ENCODE measurements at regions not wholly inside any gene's neighbourhood (a gene's known extent, or its start where the extent isn't known, plus 50 kb on each side); places are given as distances from the start of the nearest gene placed in this dataset.

DNA sequence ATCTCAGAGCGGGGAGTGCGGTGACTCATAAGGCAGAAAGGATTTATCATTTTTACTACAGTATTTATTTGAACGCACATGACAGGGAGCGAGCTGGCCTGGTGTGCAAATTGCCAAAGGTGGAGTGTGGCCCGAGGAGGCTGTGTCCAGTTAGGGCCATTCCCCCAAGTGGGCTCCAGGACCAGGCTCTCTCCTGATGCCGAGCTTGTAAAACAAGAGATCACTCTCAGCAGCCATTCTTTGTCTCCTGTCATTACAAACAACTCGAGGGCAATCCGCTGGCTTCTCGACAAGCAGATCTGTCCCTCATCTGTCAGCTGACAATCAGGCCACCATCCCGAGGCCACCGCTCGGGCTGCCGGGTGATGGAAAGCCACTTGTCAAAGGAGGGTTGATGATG is 418.9 kb downstream of the ZNF536 start:
- H3K4me1 Mint-ChIP-seq: peaks cover 27% of the 10 kb centered on the region
- H4K20me1 ChIP-seq (ENCODE audit: insufficient read depth, low read length): no peaks in the 10 kb centered on the region
- peak overlapping the region in 1 of 7 donors; percentile 13 for H3K27ac Mint-ChIP-seq
- no peak overlapping the region for H2AFZ ChIP-seq (ENCODE audit: insufficient read depth, low read depth, low read length, poor library complexity, severe bottlenecking)
- H3K4me1 ChIP-seq (ENCODE audit: control insufficient read depth in 1 of 2, insufficient read depth in 2 of 2, low read length in 2 of 2): peaks cover 19 to 21% of the 10 kb centered on the region in 2 donors
- WGBS (ENCODE audit: insufficient coverage): 100% methylated on average over 4 of the region's 13 CpGs
- peaks cover 0 to 3% of the 10 kb centered on the region in 2 donors for H3K36me3 Mint-ChIP-seq
- H3K27me3 Mint-ChIP-seq (ENCODE audit: low read depth in 3 of 3): peaks cover 3 to 8% (median 4%) of the 10 kb centered on the region in 3 donors
- TF ChIP-seq, protein P1, sequence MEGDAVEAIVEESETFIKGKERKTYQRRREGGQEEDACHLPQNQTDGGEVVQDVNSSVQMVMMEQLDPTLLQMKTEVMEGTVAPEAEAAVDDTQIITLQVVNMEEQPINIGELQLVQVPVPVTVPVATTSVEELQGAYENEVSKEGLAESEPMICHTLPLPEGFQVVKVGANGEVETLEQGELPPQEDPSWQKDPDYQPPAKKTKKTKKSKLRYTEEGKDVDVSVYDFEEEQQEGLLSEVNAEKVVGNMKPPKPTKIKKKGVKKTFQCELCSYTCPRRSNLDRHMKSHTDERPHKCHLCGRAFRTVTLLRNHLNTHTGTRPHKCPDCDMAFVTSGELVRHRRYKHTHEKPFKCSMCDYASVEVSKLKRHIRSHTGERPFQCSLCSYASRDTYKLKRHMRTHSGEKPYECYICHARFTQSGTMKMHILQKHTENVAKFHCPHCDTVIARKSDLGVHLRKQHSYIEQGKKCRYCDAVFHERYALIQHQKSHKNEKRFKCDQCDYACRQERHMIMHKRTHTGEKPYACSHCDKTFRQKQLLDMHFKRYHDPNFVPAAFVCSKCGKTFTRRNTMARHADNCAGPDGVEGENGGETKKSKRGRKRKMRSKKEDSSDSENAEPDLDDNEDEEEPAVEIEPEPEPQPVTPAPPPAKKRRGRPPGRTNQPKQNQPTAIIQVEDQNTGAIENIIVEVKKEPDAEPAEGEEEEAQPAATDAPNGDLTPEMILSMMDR (IDR thresholded peaks at IDR 0.05): no peak
- H3K9ac ChIP-seq (ENCODE audit: insufficient read depth, low read length, poor library complexity, severe bottlenecking): no peak overlapping the region
- no peaks in the 10 kb centered on the region for H3K27me3 ChIP-seq (ENCODE audit: control insufficient read depth in 2 of 2, insufficient read depth in 2 of 2, low read length in 2 of 2)
- no peak overlapping the region for H3K4me3 Mint-ChIP-seq
- H3K9me3 ChIP-seq (replicated peaks in 1 of 2; ENCODE audit: control insufficient read depth in 1 of 2, insufficient read depth in 1 of 2, low read length in 2 of 2): no peaks in the 10 kb centered on the region
- H3K9me3 Mint-ChIP-seq: peaks cover 0 to 6% (median 2%) of the 10 kb centered on the region in 7 donors
- DNase-seq: no peak
- H3K27ac ChIP-seq (ENCODE audit: low read depth in 1 of 2, low read length in 2 of 2): no peak overlapping the region
- no peaks in the 10 kb centered on the region for H3K36me3 ChIP-seq (replicated peaks in 1 of 2; ENCODE audit: control insufficient read depth in 1 of 2, insufficient read depth in 2 of 2, low read length in 2 of 2)
- H3K4me3 ChIP-seq (replicated peaks in 1 of 3; ENCODE audit: low read depth in 2 of 3, low read length in 3 of 3): no peak overlapping the region
- H3K4me2 ChIP-seq (replicated peaks; ENCODE audit: extremely low read depth, low read length, poor library complexity, severe bottlenecking): no peak overlapping the region
- no peaks in the 10 kb centered on the region for H3K79me2 ChIP-seq (ENCODE audit: insufficient read depth, low read length)
- intact Hi-C loops (cut with micrococcal nuclease): no loop called here

DNA sequence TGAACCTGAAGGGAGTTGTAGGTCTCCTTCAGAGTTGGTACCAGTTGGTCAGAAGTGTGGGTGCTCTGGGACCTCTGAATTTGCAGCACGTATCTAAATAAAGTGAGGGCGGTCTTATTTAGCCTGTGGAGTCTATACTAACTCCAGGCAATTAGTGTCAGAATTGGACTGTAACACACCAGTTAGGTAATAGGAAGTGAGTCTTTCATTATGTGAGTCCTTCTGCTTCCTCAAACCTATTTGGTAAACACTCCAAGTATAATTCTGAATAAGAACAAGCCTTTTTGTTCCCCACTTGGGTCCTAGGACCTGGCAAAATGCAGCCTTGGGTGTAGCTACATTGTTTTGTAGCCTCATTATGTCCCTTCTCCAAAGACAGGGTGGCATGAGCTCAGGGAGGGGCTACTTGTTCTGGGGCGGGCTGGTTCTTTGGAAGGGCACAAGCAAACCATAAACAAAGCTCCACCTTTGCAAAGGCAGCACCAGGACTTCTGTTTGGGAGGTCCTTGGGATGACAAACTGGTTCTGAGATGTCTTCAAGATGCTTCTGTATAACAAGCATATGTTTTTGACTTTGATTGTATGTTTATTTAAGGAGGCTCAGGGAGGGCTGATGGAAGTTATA is 418.0 kb downstream of the ZNF536 start:
- intact Hi-C loops (cut with micrococcal nuclease): no loop called here
- peaks cover 0 to 6% (median 2%) of the 10 kb centered on the region in 7 donors for H3K9me3 Mint-ChIP-seq

More for the DNA sequence above, 418.0 kb downstream of the ZNF536 start:
- no peaks in the 10 kb centered on the region for H3K27me3 ChIP-seq (ENCODE audit: control insufficient read depth in 2 of 2, insufficient read depth in 2 of 2, low read length in 2 of 2)
- peak overlapping the region; percentile 45 for H3K4me2 ChIP-seq (replicated peaks; ENCODE audit: extremely low read depth, low read length, poor library complexity, severe bottlenecking)
- H3K36me3 ChIP-seq (replicated peaks in 1 of 2; ENCODE audit: control insufficient read depth in 1 of 2, insufficient read depth in 2 of 2, low read length in 2 of 2): no peaks in the 10 kb centered on the region
- peak overlapping the region in 1 of 2 donors; percentile 39 for H3K4me3 Mint-ChIP-seq
- H3K27ac Mint-ChIP-seq: peak overlapping the region; percentile 17 to 85 (median 70)
- peaks cover 0 to 3% of the 10 kb centered on the region in 2 donors for H3K36me3 Mint-ChIP-seq
- no peaks in the 10 kb centered on the region for H4K20me1 ChIP-seq (ENCODE audit: insufficient read depth, low read length)
- DNase-seq: peak; percentile 30 to 70 (median 55)
- H3K27me3 Mint-ChIP-seq (ENCODE audit: low read depth in 3 of 3): peaks cover 1 to 5% (median 3%) of the 10 kb centered on the region in 3 donors
- no CpG with 5 or more reads among the region's 3 CpGs for WGBS (ENCODE audit: insufficient coverage)
- peak overlapping the region in 1 of 3 experiments; percentile 34 for H3K4me3 ChIP-seq (replicated peaks in 1 of 3; ENCODE audit: low read depth in 2 of 3, low read length in 3 of 3)
- H3K27ac ChIP-seq (ENCODE audit: low read depth in 1 of 2, low read length in 2 of 2): peak overlapping the region; percentile 47 to 66
- no peaks in the 10 kb centered on the region for H3K9me3 ChIP-seq (replicated peaks in 1 of 2; ENCODE audit: control insufficient read depth in 1 of 2, insufficient read depth in 1 of 2, low read length in 2 of 2)
- H3K79me2 ChIP-seq (ENCODE audit: insufficient read depth, low read length): no peaks in the 10 kb centered on the region
- H3K4me1 Mint-ChIP-seq: peaks cover 35% of the 10 kb centered on the region
- TF ChIP-seq, protein P1 (IDR thresholded peaks at IDR 0.05): no peak
- no peak overlapping the region for H3K9ac ChIP-seq (ENCODE audit: insufficient read depth, low read length, poor library complexity, severe bottlenecking)
- H2AFZ ChIP-seq (ENCODE audit: insufficient read depth, low read depth, low read length, poor library complexity, severe bottlenecking): peak overlapping the region; percentile 39
- H3K4me1 ChIP-seq (ENCODE audit: control insufficient read depth in 1 of 2, insufficient read depth in 2 of 2, low read length in 2 of 2): peaks cover 26 to 30% of the 10 kb centered on the region in 2 donors
